Astrocyte (in vitro differentiated cells and primary cell): ENCODE measurements at regions not wholly inside any gene's neighbourhood (a gene's known extent, or its start where the extent isn't known, plus 50 kb on each side); places are given as distances from the start of the nearest gene placed in this dataset.

Source experiments
- DNase-seq: peaks from one replicate; pipeline ENCODE4 v3.0.0-alpha.2; 2010; ENCODE audit warnings: low read depth
- FAIRE-seq: peaks from 2 replicates; lab custom pipeline; 2011; peaks lifted over from hg19 to GRCh38; lab: Jason Lieb, UNC
- H2AFZ ChIP-seq: 2 replicates; pipeline ENCODE4 v1.6.0; 2012; ENCODE audit warnings: low read depth, low read length, inconsistent platforms
- H3K27ac ChIP-seq: 2 replicates; pipeline ENCODE4 v1.5.1; 2011; ENCODE audit warnings: low read depth, low read length, inconsistent platforms
- H3K27me3 ChIP-seq: 2 replicates; pipeline ENCODE4 v1.6.0; 2011; ENCODE audit warnings: low read length, inconsistent platforms; ENCODE audit not compliant: insufficient read depth
- H3K36me3 ChIP-seq: 2 replicates; pipeline ENCODE4 v1.5.1; 2011; ENCODE audit warnings: low read length, inconsistent platforms; ENCODE audit not compliant: insufficient read depth
- H3K4me1 ChIP-seq: 2 replicates; pipeline ENCODE4 v1.5.1; 2011; ENCODE audit warnings: low read length, inconsistent platforms; ENCODE audit not compliant: insufficient read depth
- H3K4me2 ChIP-seq: 2 replicates; pipeline ENCODE4 v1.6.0; 2012; ENCODE audit warnings: low read length, inconsistent platforms
- H3K4me3 ChIP-seq: 2 replicates; pipeline ENCODE4 v1.5.1; 2011; ENCODE audit warnings: low read depth, mild to moderate bottlenecking, low read length, inconsistent platforms; ENCODE audit not compliant: insufficient read depth
- H3K79me2 ChIP-seq: 2 replicates; pipeline ENCODE4 v1.6.0; 2012; ENCODE audit warnings: mild to moderate bottlenecking, low read length, inconsistent platforms; ENCODE audit not compliant: insufficient read depth
- H3K9ac ChIP-seq: 2 replicates; pipeline ENCODE4 v1.6.0; 2012; ENCODE audit warnings: mild to moderate bottlenecking, low read length, inconsistent platforms
- H3K9me3 ChIP-seq: 2 replicates; pipeline ENCODE4 v1.5.1; 2012; ENCODE audit warnings: low read depth, mild to moderate bottlenecking, low read length, inconsistent platforms; ENCODE audit not compliant: insufficient read depth
- H4K20me1 ChIP-seq: 2 replicates; pipeline ENCODE4 v1.6.0; 2012; ENCODE audit warnings: low read length, inconsistent platforms; ENCODE audit not compliant: insufficient read depth
- H3K27ac Mint-ChIP-seq: one replicate; pipeline ENCODE4 v1.8.0; 2021; ENCODE audit warnings: mild to moderate bottlenecking, mixed read lengths; ENCODE audit not compliant: unreplicated experiment
- H3K27me3 Mint-ChIP-seq: one replicate; pipeline ENCODE4 v1.8.0; 2021; ENCODE audit warnings: low read depth, mixed read lengths; ENCODE audit not compliant: unreplicated experiment
- H3K36me3 Mint-ChIP-seq: one replicate; pipeline ENCODE4 v1.8.0; 2021; ENCODE audit warnings: low read depth, mixed read lengths; ENCODE audit not compliant: unreplicated experiment
- H3K4me1 Mint-ChIP-seq: one replicate; pipeline ENCODE4 v1.8.0; 2021; ENCODE audit warnings: low read depth, mixed read lengths; ENCODE audit not compliant: unreplicated experiment
- H3K4me3 Mint-ChIP-seq: one replicate; pipeline ENCODE4 v1.8.0; 2021; ENCODE audit warnings: mild to moderate bottlenecking, moderate library complexity, mixed read lengths; ENCODE audit not compliant: unreplicated experiment
- H3K9me3 Mint-ChIP-seq: one replicate; pipeline ENCODE4 v1.8.0; 2021; ENCODE audit warnings: mild to moderate bottlenecking, mixed read lengths; ENCODE audit not compliant: unreplicated experiment
- CTCF ChIP-seq: IDR thresholded peaks from 2 replicates; pipeline ENCODE4 v1.5.1; 2011; ENCODE audit warnings: low read depth, mild to moderate bottlenecking, inconsistent platforms, low read length, moderate library complexity; ENCODE audit not compliant: insufficient read depth
- EZH2 ChIP-seq: IDR thresholded peaks from 2 replicates; pipeline ENCODE4 v1.6.1; 2012; ENCODE audit warnings: mild to moderate bottlenecking, low read length, inconsistent platforms; ENCODE audit not compliant: insufficient read depth

DNA sequence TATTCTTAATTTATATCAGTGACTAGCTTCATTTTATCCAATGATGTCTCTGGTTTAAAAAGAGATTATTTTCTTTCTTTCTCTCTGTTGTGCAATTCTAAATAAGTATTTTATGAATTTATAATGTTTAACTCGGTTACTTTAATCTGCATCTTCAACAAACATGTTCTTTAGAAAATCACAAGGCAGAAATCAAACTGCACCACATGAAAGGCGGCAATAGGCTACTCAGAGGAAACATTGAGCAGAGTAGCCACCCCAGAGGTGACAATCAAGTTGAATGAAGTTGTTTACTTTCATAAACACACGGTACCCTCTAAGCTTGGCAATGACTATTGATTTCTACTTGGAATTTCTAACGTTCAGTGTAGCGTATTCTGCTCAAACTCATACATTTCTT lies 677.8 kb upstream of the ROBO1 start:
- no peaks in the 10 kb centered on the region for H3K9me3 ChIP-seq
- H4K20me1 ChIP-seq: no peaks in the 10 kb centered on the region
- H3K36me3 ChIP-seq: no peaks in the 10 kb centered on the region
- Mint-ChIP-seq H3K27ac (no peak overlapping the region), H3K9me3 (no peaks in the 10 kb centered on the region), H3K4me1 (no peaks in the 10 kb centered on the region), H3K36me3 (no peaks in the 10 kb centered on the region), H3K27me3 (no peaks in the 10 kb centered on the region), H3K4me3 (no peak overlapping the region)
- no peaks in the 10 kb centered on the region for H3K27me3 ChIP-seq
- no peak for TF ChIP-seq CTCF
- TF ChIP-seq EZH2: no peak
- H3K4me1 ChIP-seq: no peaks in the 10 kb centered on the region
- FAIRE-seq: no peak
- DNase-seq: no peak
- no peaks in the 10 kb centered on the region for H3K79me2 ChIP-seq
- H2AFZ ChIP-seq: no peak overlapping the region
- H3K9ac ChIP-seq: no peak overlapping the region
- H3K4me3 ChIP-seq: no peak overlapping the region
- no peak overlapping the region for H3K4me2 ChIP-seq
- no peak overlapping the region for H3K27ac ChIP-seq

DNA sequence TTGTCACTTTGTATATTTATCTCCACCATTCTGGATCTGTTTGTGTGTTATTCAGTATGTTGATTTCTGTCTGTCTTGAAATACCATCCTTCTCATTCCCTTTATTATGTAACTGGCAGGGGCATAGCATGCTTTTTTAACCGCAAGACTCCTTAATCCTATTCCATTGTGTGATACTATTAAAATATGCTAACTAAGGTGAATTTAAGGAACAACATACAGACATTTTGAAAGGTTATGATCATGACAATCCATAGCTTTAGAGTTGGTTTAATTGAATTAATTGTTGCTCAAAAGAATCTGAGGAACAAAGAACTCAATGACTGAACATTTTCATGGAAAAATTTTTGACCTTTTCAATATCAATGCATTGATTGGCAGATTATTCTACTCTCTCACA lies 677.3 kb upstream of the ROBO1 start:
- FAIRE-seq (no peak), DNase-seq (no peak)
- Mint-ChIP-seq H3K4me1 (no peaks in the 10 kb centered on the region), H3K27me3 (no peaks in the 10 kb centered on the region), H3K9me3 (no peaks in the 10 kb centered on the region), H3K36me3 (no peaks in the 10 kb centered on the region), H3K4me3 (no peak overlapping the region), H3K27ac (no peak overlapping the region)
- no peak overlapping the region for H2AFZ ChIP-seq
- no peaks in the 10 kb centered on the region for H3K79me2 ChIP-seq
- no peak overlapping the region for H3K4me2 ChIP-seq
- TF ChIP-seq CTCF (no peak), EZH2 (no peak)
- no peak overlapping the region for H3K4me3 ChIP-seq
- H3K27ac ChIP-seq: no peak overlapping the region
- no peaks in the 10 kb centered on the region for H3K9me3 ChIP-seq
- H3K9ac ChIP-seq: no peak overlapping the region
- H3K27me3 ChIP-seq: no peaks in the 10 kb centered on the region
- no peaks in the 10 kb centered on the region for H3K36me3 ChIP-seq
- H4K20me1 ChIP-seq: no peaks in the 10 kb centered on the region
- H3K4me1 ChIP-seq: no peaks in the 10 kb centered on the region

DNA sequence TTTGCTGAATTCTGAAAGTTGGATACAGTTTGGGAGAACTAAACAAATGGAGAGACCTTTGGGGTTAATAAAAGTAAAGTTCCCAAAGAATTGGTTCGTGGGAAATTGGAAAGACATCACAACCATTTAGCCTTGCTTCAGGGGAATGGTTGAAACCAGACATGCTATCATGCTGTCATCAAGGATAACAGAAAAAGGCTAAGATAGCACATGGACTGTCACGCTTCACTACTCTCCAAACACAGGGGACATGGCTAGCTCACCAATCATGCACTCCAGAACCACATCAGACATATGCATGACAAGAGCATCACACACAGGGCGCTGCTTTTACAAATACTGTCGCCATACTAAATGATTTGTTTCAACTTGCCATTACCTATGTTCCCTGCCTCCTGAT lies 671.7 kb upstream of the ROBO1 start:
- DNase-seq (no peak), FAIRE-seq (no peak)
- Mint-ChIP-seq H3K27ac (no peak overlapping the region), H3K27me3 (no peaks in the 10 kb centered on the region), H3K36me3 (no peaks in the 10 kb centered on the region), H3K4me3 (no peak overlapping the region), H3K4me1 (peaks cover 2% of the 10 kb centered on the region), H3K9me3 (no peaks in the 10 kb centered on the region)
- no peak overlapping the region for H3K9ac ChIP-seq
- no peaks in the 10 kb centered on the region for H4K20me1 ChIP-seq
- H3K27me3 ChIP-seq: no peaks in the 10 kb centered on the region
- no peak overlapping the region for H3K4me2 ChIP-seq
- no peak overlapping the region for H2AFZ ChIP-seq
- no peak overlapping the region for H3K4me3 ChIP-seq
- no peaks in the 10 kb centered on the region for H3K9me3 ChIP-seq
- H3K36me3 ChIP-seq: no peaks in the 10 kb centered on the region
- no peaks in the 10 kb centered on the region for H3K79me2 ChIP-seq
- TF ChIP-seq CTCF (no peak), EZH2 (no peak)
- no peaks in the 10 kb centered on the region for H3K4me1 ChIP-seq
- H3K27ac ChIP-seq: no peak overlapping the region
